HG03196 (cell line): ENCODE measurements at regions not wholly inside any gene's neighbourhood (a gene's known extent, or its start where the extent isn't known, plus 50 kb on each side); places are given as distances from the start of the nearest gene placed in this dataset.

ENCODE experiments used
- ATAC-seq: cut with Tn5 transposase; IDR thresholded peaks from one replicate; pipeline ENCODE4 v1.9.1; 2021; ENCODE audit not compliant: unreplicated experiment

DNA sequence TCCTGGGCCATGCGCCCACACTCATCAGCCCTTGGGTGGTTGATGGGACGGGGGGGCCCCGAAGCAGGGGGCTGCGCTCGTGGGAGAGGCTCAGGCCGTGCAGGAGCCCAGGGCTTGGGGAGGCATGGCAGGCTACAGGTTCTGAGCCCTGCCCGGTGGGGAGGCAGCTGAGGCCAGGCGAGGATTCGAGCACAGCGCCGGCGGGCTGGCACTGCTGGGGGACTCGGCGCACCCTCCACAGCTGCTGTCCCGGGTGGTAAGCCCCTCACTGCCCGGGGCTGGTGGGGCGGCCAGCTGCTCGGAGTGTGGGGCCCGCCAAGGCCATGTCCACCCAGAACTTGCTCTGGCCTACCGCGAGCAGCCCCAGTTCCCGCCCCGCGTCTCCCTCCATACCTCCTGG, 295.8 kb upstream of the SEL1L start:
- ATAC-seq: no peak

DNA sequence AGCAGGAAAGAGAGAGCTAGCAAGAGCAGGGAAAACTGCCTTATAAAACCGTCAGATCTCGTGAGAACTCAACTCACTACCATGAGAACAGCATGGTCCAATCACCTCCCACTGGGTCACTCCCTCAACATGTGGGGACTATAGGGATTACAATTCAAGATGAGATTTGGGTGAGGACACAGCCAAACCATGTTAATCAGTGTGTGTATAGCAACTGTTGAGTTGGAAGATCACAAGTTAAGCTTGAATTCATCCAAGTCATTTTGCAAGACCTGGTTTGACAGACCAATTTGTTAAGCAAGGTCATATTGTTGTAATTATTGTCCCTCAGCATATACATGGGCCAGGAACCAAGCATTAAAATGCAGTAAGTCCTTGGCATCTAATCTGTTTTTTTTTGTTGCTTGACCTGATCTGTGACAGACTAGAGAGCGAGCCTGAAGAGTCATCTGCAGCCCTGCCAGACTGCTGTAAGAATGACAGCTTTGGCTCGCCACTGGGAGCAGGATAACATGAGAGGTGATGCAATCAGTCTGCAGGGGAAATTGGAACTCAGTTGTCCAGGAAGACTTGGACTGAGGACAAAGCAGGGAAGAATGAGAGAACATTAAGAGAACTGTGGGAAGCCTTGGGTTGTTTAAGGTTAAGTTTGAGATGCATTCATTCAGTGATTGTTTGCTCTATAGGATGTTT, 297.6 kb upstream of the SEL1L start:
- ATAC-seq: no peak

DNA sequence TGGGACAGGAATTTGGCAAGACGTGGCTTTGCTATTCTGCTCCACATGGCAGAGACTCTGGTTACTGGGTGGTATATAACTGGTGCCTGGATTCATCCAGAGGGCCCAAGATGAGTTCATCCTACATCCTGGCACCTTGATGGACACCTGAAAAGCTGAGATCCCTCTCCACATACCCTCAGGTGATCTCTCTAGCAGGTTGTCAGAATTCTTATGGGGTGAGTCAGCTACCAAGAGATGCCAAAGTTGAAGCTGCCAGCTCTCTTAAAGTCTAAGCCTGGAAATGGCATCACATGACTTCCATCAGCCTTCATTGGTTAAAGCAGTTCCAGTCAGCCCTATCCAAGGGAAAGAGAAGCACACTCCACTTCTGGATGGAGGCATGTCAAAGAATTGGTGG, 300.7 kb upstream of the SEL1L start:
- ATAC-seq: no peak

DNA sequence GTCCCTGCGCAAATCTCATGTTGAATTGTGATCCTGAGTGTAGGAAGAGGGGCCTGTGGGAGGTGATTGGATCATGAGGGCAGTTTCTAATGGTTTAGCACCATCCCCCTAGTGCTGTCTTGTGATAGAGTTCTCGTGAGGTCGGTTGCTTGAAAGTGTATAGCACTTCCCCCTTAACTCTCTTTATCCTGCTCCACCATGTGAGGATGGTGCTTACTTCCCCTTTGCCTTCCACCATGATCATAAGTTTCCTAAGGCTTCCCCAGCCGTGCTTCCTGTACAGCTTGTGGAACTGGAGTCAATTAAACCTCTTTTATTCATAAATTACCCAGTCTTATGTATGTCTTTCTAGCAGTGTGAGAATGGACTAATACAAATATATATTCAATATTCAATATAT, 303.7 kb upstream of the SEL1L start:
- ATAC-seq: no peak

DNA sequence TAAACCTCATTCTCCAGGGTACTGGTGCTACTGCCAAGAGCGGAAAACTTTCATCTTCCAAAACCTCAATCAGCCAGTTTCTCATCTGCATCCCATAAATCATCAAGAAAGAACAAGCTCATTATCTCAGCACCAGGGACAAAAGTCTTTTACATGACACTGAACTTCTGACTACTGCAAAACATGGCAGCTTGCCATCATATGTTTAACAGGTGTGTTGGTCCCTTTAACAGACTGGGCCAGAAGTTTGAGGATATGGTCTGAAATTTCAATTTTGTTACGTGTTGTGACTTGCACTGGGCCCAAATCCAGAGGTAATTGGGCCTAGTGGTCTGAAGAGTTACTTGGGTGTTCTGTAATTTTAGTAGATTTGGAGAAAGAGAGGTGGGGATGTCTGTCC, 305.4 kb upstream of the SEL1L start:
- ATAC-seq: no peak

DNA sequence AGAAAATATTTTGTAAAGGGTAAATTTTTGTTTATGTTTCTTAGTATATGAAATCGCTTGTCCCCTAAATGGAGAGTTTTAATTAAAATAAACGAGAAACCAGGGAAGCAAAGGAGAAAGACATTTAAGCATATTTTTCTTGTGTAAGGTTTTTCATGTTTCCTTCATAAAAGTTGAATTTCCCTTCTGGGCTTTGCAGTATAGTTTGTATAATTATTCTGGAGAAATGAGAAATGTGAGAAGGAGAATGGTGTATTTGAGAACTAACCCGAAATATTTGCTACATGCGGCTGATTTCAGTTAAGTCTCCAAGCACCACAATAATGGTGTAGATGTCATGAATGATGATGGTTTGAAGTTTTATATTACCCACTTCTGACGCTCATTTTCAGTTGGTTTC, 307.7 kb upstream of the SEL1L start:
- no peak for ATAC-seq

DNA sequence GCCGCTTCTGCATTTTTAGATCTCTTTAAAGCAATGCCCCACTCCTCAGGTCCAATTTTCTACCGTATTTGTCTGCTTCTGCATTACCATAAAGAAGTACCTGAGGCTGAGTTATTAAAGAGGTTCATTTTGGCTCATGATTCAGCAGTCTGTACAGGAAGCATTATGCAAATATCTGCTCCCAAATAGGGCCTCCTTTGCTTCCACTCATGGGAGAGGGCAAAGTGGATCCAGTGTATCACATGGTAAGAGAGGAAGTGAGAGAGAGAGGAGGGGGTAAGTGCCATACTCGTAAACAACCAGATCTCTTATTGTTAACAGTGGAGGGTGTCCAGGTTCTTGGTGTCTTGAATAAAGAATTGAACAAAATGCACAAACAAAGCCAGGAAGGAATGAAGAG, 316.1 kb upstream of the SEL1L start:
- ATAC-seq: no peak

DNA sequence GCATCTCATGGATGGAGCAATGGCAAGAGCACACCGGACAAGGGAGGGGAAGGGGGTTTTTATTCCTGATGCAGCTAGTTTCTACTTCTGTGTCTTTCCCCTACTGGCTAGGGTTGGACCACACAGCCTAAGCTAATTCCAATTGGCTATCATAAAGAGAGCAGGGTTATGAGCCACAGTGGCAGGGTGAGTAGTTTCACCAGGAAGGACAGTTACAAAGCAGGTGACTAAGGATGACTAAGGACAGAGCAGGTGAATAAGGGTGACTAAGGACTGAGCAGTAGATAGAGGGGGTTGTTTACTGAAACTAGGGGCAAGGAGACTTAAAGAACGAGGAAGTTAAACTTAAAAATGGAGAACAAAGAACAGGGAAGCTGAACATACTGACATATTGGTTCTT, 321.4 kb upstream of the SEL1L start:
- no peak for ATAC-seq

DNA sequence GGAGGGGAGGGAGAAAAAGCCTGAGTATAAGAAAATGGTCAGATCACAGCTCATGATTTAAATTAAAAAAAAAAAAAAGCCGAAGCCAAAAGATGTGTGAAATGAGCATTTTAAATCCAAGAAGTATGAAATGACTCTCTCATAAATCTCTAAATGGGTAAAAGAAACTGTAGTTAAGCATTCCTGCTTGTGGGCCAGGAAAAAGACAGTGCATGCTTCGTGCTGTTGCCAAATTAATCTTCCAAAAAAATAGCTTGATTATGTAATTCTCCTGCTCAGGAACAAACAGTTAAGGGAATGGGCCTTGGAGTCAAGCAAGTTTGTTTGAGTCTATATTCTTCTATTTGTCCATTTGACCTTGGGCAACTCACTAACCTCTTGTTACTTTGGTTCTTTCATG, 325.4 kb upstream of the SEL1L start:
- no peak for ATAC-seq

DNA sequence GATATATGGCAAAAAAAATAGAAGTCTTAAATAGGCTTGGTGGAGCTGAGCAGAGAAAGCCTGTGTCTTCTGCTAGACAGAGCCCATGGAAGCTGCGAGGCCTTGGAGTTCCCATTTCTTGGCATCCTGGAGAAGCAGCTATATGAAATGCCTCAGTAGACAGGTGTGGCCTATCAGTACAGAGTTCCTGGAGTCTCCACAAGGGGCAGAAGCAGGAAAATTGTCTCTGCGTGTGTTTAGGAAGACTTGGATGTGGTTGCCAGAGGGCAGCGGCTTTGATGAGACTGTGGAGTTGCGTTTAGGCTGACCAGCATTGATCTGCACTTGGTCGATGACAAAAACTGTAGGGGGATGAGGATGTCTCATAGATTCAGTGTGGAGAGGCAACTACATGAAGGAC, 334.5 kb upstream of the SEL1L start:
- ATAC-seq: no peak

DNA sequence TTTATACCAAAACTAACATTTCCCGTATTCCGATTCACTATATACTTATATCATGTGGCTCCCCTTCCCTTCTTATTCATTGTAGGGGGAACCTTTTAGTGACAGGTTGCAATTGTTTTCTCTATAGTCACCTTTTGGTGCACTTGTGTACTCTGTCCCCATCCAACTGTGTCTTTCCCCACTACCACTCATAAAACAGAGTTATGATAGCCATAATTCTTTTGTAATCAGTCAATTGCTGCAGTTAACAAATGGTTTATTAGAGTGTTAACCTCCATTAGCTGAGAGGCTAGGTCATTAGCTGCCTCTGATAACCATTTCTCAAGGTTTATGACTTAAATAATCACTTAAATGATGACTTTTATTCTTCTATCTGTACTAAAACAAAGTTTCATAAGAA, 338.1 kb upstream of the SEL1L start:
- no peak for ATAC-seq

DNA sequence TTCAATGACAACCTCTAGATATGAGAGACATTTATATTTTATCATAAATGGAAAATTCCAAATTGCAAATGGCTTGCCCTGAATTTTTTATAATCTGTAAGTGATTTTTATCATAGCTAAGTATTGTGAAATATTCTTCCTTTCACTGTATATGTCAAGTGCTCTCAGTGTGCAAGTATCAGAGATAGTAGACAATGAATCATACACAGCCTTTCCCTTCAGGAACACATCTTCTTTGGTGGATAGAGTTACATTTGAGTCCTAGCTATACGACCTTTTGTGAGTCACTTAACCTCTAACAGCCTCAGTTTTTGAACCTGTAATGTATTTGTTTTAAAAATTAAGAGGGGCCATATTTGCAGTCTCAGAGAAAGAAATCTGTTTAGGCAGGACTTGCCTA, 350.7 kb upstream of the SEL1L start:
- no peak for ATAC-seq

DNA sequence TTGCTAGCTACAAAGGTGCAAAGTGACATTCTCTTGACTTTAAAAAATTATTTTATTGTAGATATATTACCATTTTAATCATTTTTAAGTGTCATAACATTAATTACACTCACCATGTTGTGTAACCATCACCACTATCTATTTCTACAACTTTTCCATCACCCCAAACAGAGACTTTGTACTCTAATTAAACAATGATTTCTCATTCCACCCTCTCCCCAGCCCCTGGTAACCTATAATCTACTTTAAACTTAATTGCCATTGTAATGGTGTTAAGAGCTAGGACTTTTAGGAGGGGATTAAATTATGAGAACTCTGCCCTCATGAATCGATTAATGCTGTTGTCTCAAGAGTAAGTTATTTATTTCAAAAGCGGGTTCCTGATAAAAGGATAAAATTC, 352.9 kb upstream of the SEL1L start:
- no peak for ATAC-seq

DNA sequence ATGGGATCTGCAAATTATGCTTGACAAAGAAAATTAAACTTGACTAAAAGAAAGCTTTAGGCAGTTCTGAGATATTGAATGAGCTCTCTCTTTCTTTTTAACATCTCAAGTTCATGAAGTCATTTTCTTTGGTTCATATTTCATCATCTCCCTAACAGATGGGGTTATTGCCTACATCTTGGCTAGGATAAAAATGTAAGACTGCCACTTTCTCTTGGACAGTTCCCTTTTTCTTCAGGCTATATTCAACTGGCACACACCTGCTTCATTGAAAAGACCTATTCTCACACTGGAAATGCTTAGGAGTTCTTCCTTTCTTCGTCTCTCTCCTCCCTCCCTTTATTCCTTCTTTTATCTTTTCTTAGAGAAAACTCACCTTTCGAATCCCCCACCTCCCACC, 355.9 kb upstream of the SEL1L start:
- no peak for ATAC-seq

DNA sequence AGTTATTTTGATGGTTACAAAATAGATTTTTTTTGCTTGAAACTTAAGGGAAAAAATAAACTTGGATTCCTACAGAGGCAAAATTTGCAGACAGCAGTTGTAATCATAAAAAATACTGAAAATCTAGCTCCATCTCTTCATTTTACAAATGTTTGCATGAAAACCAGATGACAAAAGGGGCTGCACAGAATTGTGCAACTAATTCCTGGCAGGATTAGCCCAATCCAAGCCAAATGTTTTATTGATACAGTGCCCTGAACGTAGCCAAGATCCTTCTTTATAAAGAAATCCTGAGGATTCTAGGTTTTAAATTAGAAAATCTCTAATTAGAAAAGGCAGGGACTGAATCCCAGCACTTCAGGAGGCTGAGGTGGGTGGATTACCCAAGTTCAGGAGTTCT, 356.4 kb upstream of the SEL1L start:
- ATAC-seq: no peak

DNA sequence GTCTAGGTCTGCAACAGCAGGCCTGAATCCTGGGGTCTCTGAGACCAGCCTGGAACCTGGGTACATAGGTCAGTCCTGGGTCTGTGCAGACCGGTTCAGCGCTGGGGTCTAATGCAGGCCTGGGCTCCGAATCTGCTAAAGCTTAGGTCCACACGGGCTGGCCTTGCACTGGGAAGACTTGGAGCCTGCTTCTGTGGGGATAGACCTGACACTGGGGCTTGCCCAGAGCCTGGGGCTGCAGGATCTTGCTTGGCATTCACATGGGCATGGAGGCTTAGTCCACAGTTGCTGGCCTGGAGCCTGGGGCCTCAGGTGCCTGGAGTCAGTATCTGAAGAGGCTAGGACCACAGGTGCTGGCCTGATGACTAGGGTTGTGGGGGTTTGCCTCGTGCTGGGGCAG, 369.8 kb upstream of the SEL1L start:
- no peak for ATAC-seq

DNA sequence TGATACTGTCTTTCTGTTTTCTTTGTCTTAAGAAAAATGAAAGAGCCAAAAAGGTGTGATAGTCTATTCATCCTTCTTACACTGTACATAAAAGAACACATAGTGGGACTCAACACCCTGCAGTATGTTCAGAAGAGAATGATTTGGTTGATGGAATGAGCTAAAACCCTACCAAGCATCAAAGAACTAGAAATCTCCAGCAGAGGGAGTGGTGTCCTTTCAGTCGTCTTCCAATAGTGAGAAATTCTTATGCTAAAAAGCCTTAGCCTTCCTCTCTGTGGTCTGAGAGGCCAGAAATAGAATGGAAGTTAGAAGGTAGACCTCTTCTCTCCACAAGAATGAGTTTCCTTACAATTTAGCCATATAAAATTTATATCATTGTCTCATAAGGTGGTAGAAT, 393.4 kb upstream of the SEL1L start:
- ATAC-seq: no peak

DNA sequence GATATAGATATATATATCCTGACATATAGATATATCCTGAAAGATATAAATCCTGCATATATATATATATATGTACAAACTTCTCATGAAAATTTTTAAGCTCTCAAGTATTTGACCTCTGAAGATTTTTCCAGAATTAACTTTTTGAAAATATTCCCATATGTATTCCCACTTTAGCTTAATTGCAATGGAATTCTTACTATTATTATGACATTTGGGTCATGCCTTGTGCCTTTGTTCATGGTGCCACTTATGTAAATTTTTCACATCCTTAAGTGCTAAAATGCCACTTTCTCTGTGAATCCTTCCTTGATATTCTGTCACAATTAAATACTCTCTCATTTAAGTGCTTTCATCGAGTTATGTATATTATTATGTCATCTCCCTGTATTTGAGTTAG, 398.2 kb upstream of the SEL1L start:
- ATAC-seq: no peak

DNA sequence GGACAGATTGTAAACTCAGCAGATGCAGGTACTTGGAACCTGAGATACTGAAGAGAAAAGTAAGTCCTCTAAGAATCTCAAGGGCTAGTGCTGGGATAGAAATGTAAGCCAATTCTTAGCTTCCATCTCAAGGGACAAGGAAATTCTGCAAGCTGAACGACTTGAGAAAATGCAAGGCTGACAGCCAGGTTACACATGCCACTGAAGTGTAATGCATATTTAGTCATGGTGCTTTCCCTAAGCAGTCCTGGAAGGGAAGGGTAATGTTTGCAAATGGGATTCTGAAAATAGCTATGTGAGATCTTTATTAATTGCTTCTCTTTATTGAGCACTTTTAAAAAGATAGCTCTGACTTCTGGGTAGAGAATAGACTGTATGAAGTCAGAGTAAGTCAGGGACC, 402.7 kb upstream of the SEL1L start:
- ATAC-seq: no peak

DNA sequence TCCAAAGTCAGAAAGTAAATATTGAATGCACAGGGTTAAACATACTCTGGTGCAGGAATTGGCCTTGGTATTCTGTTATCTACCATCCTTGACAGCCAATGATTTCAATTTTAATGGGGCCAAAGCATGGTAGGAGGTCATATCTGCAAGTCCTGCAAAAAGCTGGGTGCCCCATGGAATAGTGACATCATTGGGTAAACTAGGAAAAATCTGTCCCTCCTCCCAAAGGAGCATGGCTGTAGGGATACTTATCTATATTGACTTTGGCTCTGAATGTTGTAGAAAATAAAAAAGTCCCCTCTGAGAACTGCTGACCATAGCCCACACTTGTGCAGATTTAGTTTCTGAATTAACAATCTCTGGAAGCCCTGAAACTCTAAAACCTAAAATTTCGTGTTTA, 403.2 kb upstream of the SEL1L start:
- no peak for ATAC-seq

DNA sequence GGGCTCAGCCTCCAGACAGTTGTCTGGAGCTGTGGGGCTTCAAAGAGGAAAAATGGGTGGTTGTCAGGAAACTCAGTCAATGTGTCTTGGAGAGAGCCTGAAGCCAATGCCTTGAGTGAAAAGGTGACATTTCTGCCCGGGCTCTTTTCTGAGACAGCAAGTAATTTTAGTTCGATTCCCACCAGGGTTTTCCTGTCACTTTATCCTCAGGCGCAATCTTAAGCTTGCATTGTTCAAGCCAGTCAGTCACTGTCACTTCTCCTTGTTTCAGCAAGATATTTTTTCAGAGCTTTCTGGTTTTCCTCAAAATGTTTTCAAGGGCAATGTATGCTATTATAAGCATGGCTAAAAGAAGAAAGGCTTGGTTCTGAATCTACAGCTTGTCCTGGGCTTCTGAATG, 404.7 kb upstream of the SEL1L start:
- no peak for ATAC-seq

DNA sequence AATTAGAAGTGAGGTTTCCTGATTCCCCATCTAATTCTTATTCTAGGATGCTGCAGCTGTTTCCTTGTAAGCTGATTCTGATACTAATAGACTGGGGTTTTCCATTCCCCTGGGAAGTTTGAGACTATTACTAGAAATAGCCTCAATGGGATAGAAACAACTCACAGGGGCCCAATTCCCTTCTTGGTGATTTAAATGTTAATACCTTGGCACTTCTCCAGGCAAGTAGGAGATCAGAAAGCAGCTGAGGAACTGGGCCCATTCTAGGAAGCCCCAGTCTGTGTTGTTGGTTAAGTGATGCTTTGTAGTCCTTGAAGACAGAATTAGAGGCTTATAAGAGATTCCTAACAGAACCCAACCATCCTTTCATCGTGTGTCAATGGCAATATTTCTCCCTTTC, 407.0 kb upstream of the SEL1L start:
- no peak for ATAC-seq

DNA sequence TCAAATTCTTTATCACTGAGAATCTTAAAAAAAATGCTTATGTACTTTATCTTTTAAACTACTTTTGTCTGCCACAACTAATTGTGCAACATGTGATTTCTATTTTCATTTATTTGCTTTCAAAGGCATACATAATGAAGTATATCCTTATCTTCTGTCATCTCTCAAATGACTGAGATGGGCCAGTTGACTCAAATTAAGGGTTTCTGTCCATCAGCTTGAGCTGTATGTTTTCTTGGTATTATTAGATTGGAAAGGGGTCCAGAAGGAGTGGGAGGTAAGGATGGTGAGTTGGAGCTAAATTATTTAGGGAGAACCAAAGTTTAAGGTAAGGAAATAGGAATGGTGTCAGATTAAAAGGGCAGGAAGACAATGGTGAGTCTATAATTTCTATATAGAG, 408.4 kb upstream of the SEL1L start:
- ATAC-seq: no peak

DNA sequence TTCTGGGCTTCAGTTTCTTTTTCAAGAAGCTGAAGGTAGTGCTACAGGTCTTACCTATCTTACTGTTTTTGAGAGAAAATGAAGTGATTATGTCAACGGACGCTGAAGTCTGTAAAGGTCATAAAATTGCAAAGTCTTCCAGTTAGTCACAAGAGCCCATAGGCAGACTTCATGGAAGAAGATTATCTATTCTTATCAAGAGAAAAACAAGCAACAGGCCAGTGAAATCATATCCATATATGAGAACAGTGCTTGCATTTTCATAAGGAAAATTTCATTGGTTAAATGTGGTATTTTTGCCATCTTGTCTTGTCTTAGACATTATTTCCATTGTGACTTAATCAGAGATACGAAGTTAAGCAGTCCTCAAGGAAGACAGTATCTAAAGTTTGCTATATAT, 412.7 kb upstream of the SEL1L start:
- no peak for ATAC-seq
